Activated effector memory CD4-positive, alpha-beta T cell treated with anti-CD3 and anti-CD28 coated beads, Interleukin-2, amount 50 U/mL, for 16 hours (primary cell): ENCODE measurements at regions not wholly inside any gene's neighbourhood (a gene's known extent, or its start where the extent isn't known, plus 50 kb on each side); places are given as distances from the start of the nearest gene placed in this dataset.
"Not testable (repeated sequence)": the region's sequence is repeated elsewhere in the genome, so short reads cannot be mapped to it uniquely, and the experiment has no call there.

Experiments
- DNase-seq: peaks from one replicate; pipeline ENCODE4 v3.0.0-alpha.2; 2020

DNA sequence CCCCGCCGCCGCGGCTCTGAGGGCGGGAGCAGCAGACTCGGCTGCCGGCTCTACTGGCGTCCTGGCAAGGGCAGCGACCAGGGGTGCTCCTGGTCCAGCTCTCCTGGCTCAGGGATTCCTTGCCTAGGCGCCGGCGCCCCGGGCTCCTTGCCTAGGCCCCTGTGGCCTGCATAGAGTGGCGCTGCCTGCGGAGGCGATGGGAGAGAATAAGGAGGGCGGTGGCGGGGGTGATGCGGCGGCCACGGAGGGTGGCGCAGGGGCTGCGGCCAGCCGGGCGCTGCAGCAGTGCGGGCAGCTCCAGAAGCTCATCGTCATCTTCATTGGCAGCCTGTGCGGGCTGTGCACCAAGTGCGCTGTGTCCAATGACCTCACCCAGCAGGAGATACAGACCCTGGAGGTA is 136.6 kb upstream of the TP53TG3D start:
- peak; percentile 57 for DNase-seq

DNA sequence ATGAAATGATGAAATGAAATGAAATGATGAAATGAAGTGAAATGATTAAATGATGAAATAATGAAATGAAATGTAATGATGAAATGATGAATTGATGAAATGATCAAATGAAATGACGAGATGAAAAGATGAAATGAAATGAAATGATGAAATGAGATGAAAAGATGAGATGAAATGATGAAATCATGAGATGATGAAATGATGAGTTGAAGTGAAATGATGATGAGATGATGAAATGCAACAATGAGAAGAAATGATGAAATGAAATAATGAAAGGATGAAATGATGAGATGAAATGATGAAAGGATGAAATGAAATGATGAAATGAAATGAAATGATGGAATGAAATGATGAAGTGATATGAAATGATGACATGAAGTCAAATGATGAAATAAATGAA is 132.7 kb upstream of the TP53TG3D start:
- DNase-seq = not testable (repeated sequence)

DNA sequence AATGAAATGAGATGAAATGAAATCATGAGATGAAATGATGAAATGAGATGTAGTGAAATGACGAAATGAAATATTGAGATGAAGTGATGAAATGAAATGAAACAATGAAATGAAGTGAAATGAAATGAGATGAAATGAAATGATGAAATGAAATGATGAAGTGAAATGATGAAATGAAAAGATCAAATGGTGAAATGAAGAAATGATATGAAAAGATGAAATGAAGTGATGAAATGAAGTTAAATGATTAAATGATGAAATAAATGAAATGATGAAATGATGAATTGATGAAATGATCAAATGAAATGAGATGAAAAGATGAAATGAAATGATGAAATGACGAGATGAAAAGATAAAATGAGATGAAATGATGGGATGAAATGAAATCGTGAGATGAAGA is 132.3 kb upstream of the TP53TG3D start:
- DNase-seq = not testable (repeated sequence)

DNA sequence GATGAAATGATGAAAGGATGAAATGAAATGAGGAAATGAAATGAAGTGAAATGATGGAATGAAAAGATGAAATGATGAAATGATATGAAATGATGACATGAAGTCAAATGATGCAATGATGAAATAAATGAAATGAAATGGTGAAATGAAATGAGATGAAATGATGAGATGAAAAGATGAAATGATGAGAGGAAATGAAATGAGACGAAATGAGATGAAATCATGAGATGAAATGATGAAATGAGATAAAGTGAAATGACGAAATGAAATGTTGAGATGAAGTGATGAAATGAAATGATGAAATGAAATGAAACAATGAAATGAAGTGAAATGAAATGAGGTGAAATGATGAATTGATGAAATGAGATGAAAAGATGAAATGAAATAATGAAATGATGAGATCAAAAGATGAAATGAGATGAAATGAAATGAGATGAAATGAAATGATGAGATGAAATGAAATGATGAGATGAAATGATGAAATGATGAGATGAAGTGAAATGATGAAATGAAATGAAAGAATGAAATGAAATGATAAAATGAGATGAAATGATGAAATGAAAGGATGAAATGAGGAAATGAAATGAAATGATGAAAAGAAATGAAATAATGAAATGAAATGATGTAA is 131.7 kb upstream of the TP53TG3D start:
- DNase-seq = not testable (repeated sequence)

DNA sequence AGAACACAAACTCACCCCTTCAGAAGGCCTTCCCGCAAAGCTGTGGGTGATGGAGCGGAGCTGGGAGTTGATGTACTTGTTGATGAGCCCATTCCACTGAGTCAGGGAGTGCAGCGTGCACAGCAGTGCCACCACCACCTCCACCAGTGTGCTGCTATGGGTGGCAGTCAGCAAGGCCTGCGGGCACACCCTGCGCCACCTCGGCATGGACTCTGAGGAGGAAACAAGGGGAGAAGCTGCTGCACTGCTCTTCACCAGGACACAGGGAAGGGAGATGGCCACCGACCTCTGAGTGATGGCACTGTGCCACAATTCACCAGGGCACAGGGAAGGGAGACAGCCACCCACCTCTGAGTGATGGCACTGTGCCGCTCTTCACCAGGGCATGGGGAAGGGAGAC is 100.7 kb upstream of the TP53TG3D start:
- not testable (repeated sequence) for DNase-seq

DNA sequence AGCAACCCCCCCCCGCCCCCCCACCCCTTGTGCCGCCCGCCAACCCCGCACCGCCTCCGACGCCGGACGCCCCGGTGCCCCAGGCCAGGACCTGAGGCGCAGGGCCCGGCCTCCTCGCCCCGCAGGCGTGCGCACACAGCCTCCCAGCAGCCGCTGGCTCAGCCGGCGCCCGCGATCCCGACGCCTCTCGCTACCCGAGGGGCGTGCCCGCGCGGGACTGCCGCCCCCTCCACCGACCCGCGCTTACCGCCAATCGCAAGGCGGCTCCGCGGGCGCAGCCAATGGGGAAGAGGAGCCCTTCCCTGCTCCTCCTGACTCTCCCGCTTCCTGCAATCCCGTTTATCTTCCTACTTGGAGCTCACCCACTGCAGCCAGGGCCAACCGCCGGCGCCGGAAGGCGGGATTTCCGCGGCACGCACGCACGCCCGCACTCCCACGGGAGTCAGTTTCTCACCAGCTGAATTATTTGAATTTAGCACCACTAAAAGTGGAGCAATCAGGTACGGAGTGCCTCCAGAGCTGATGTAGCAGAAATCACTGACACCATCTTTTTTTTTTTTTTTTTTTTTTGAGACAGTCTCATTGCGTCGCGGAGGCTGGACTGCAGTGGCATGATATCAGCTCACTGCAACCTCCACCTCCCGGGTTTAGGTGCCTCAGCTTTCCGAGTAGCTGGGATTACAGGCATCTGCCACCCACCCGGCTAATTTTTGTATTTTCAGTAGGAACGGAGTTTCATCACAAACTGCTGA is 65.0 kb upstream of the TP53TG3D start:
- not testable (repeated sequence) for DNase-seq

DNA sequence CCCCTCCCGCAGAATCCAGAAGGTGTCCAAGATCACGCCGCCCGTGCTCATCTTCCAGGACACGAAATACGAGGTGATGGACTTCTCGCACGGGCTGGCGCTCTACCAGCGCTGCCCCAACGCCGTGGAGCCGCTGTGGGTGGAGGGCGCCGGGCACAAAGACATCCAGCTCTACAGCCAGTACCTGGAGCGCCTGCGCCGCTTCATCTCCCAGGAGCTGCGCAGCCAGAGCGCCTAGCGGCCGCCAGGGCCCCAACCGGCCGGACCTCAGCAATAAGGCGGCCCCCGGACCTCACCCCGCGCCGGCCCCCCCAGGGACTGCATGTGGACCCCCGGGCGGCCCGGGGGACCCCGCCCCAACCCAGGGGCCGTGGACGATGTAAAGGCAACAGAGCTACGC is 50.5 kb upstream of the TP53TG3D start:
- DNase-seq = not testable (repeated sequence)
